ENCODE measurements at regions not wholly inside any gene's neighbourhood (a gene's known extent, or its start where the extent isn't known, plus 50 kb on each side); places are given as distances from the start of the nearest gene placed in this dataset.

DNA sequence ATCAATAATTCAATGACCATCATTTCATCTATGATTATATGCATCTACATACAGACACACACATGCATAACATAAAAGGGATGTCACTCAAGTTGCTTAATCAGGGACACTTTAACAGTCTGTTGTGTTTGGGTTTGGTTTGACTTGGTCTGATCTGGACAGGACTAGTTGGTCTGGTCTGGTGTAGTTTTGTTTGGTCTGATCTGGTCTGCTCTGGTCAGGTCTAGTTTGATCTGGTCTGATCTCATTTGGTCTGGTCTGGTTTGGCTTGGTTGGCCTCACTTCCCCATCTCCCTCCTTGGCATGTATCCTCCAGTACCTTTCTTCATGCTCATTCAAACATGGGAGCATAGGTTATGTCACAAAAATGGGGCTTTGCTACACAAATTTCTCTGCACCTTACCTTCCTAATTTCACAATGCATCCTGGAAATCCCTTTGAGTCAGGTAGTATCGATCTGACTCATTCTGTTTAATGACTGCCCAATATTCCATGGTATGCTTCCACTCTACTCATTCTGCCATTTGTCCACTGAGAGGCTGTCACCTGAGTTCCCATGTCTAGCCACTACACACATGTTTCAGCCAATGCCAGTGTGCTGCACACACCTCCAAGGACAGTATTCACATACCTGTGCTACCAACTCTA lies 73.0 kb upstream of the TPM1 start:
- Histone ChIP-seq H3K27ac (ENCODE audit: low read depth, low read length) (no peak overlapping the region), H3K27me3 (ENCODE audit: control insufficient read depth, insufficient read depth, low read length) (no peaks in the 10 kb centered on the region), H3K4me3 (ENCODE audit: low read depth, low read length) (no peak overlapping the region), H3K9me3 (ENCODE audit: control insufficient read depth, insufficient read depth, low read length) (no peaks in the 10 kb centered on the region)
- ChIA-PET CTCF (interaction anchor here (1.0 kb wide), 1 partner anchor 227 kb away, joined by 3 read pairs; no protein-coding TSS in a partner anchor), POLR2A (no interaction called here)
- TF ChIP-seq, protein P1, sequence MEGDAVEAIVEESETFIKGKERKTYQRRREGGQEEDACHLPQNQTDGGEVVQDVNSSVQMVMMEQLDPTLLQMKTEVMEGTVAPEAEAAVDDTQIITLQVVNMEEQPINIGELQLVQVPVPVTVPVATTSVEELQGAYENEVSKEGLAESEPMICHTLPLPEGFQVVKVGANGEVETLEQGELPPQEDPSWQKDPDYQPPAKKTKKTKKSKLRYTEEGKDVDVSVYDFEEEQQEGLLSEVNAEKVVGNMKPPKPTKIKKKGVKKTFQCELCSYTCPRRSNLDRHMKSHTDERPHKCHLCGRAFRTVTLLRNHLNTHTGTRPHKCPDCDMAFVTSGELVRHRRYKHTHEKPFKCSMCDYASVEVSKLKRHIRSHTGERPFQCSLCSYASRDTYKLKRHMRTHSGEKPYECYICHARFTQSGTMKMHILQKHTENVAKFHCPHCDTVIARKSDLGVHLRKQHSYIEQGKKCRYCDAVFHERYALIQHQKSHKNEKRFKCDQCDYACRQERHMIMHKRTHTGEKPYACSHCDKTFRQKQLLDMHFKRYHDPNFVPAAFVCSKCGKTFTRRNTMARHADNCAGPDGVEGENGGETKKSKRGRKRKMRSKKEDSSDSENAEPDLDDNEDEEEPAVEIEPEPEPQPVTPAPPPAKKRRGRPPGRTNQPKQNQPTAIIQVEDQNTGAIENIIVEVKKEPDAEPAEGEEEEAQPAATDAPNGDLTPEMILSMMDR (IDR thresholded peaks at IDR 0.05; ENCODE audit: low read depth, low read length), result no peak
- no peak for DNase-seq (ENCODE audit: low read depth, low spot score)

DNA sequence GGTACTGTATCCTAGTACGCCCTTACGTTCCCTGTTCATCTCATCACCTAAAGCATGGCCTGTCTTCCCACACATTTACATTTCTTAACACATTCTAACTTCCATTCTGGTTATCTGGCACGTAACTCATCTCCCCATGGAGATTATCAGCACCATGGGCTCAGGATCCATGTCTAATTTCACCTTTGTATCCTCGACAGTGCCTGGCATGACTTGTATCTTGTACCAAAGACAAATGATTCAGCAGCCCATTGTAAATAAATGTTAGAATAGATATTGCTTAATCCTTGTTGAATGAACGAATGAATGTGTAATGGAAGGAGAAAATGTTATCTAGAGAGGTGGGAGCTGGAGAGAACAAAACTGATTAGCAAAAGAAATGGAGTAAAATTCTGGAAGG lies 69.7 kb upstream of the TPM1 start:
- Histone ChIP-seq H3K27me3 (ENCODE audit: control insufficient read depth, insufficient read depth, low read length) (no peaks in the 10 kb centered on the region), H3K9me3 (ENCODE audit: control insufficient read depth, insufficient read depth, low read length) (no peaks in the 10 kb centered on the region)
- CTCF ChIA-PET, result interaction anchor here (1.8 kb wide), 1 partner anchor 75 kb away, joined by 4 read pairs; no protein-coding TSS in a partner anchor

DNA sequence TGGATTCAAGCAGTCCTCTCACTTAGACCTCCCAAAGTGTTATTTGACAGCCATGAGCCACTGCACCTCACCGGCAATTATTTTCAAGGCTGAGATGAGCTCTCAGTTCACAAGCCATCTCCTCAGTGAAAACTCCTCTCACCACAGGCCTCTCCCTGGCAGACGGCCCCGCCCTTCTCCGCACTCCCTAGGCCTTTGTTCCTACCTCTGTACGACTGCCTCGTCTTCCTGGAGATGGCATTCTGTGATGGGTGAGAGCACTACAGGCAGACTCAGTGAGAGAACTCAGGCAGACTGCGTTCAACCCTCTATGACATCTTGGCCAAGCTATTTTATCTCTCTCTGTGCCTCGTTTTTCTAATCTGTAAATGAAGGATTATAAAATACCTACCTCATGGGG lies 67.0 kb upstream of the TPM1 start:
- no peak overlapping the region for H3K4me3 ChIP-seq (ENCODE audit: low read depth, low read length)
- CTCF ChIA-PET, result no interaction called here
- TF ChIP-seq, protein P1 (IDR thresholded peaks at IDR 0.05; ENCODE audit: low read depth, low read length), result no peak
- no peaks in the 10 kb centered on the region for H3K27me3 ChIP-seq (ENCODE audit: control insufficient read depth, insufficient read depth, low read length)
- H3K9me3 ChIP-seq (ENCODE audit: control insufficient read depth, insufficient read depth, low read length), result no peaks in the 10 kb centered on the region
- no peak overlapping the region for H3K27ac ChIP-seq (ENCODE audit: low read depth, low read length)
- no peak for DNase-seq (ENCODE audit: low read depth, low spot score)
- POLR2A ChIA-PET, result interaction anchor here (1.4 to 1.5 kb wide), 2 partner anchors 67 to 69 kb away, joined by 6 read pairs; partner anchors contain the start of gene TPM1

More for the DNA sequence above, 69.7 kb upstream of the TPM1 start:
- DNase-seq (ENCODE audit: low read depth, low spot score), result peak; percentile 36
- POLR2A ChIA-PET, result no interaction called here
- TF ChIP-seq, protein P1 (IDR thresholded peaks at IDR 0.05; ENCODE audit: low read depth, low read length), result no peak
- Histone ChIP-seq H3K27ac (ENCODE audit: low read depth, low read length) (no peak overlapping the region), H3K4me3 (ENCODE audit: low read depth, low read length) (no peak overlapping the region)

DNA sequence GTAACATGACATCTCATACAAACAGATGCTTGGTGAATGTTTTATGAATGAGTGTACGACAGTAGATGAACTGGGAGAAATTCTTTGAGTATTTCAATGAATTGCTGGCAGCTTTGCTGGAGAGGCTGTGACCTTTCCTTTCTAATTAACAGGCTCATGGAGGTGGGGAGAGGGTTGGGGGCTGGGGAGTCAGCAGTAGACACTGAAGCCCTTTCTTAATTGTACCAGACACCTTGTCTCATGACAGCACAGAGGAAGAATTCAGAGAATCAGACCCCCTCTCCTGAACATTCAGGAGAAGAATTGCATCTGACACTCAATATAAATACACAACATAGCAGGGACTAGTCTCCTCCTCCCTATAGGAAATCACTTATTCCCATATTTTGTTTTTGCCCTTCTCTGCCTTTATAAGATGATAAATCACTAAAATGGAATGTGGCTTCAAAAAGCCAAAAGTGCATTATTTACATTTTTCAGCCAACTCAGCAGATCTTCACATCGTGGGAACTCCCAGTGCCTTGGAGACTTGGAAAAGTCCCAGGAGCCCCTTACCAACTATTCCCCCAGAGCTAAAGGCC lies 66.2 kb upstream of the TPM1 start:
- CTCF ChIA-PET, result interaction anchor here (1.3 kb wide), 1 partner anchor 71 kb away, joined by 7 read pairs; no protein-coding TSS in a partner anchor
- POLR2A ChIA-PET, result interaction anchor here (1.4 to 1.5 kb wide), 2 partner anchors 66 to 68 kb away, joined by 6 read pairs; partner anchors contain the start of gene TPM1

More for the DNA sequence above, 66.2 kb upstream of the TPM1 start:
- Histone ChIP-seq H3K27me3 (ENCODE audit: control insufficient read depth, insufficient read depth, low read length) (no peaks in the 10 kb centered on the region), H3K27ac (ENCODE audit: low read depth, low read length) (peak overlapping the region; percentile 47), H3K9me3 (ENCODE audit: control insufficient read depth, insufficient read depth, low read length) (no peaks in the 10 kb centered on the region), H3K4me3 (ENCODE audit: low read depth, low read length) (no peak overlapping the region)
- peak; percentile 10 for DNase-seq (ENCODE audit: low read depth, low spot score)
- TF ChIP-seq, protein P1 (IDR thresholded peaks at IDR 0.05; ENCODE audit: low read depth, low read length), result no peak

Measured in AG04450 (cell line).